ENCODE measurements at regions not wholly inside any gene's neighbourhood (a gene's known extent, or its start where the extent isn't known, plus 50 kb on each side); places are given as distances from the start of the nearest gene placed in this dataset.

DNA sequence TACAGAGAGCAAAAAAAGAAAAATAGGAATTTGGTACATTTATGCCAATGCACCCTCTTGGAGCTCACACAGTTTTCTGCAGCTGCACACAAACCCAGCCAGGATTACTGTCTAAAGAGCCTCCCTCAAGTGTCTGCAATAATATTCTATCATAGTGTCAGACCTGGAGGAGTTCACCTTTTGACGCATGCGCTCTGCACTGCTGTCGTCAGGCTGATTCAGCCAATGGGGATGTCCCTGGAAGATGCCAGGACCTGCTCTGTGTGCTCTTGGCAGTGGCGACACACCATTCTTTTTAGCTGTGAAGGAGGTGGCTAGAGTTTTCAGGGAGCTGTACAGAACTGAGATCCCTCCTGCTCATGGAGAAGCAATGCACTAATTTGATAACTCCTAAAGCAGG, 249.0 kb upstream of the KIRREL3 start:
- TF ChIP-seq, protein P1, sequence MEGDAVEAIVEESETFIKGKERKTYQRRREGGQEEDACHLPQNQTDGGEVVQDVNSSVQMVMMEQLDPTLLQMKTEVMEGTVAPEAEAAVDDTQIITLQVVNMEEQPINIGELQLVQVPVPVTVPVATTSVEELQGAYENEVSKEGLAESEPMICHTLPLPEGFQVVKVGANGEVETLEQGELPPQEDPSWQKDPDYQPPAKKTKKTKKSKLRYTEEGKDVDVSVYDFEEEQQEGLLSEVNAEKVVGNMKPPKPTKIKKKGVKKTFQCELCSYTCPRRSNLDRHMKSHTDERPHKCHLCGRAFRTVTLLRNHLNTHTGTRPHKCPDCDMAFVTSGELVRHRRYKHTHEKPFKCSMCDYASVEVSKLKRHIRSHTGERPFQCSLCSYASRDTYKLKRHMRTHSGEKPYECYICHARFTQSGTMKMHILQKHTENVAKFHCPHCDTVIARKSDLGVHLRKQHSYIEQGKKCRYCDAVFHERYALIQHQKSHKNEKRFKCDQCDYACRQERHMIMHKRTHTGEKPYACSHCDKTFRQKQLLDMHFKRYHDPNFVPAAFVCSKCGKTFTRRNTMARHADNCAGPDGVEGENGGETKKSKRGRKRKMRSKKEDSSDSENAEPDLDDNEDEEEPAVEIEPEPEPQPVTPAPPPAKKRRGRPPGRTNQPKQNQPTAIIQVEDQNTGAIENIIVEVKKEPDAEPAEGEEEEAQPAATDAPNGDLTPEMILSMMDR (IDR thresholded peaks at IDR 0.05) = no peak
- TF ChIP-seq POLR2A (IDR thresholded peaks at IDR 0.05) = no peak

Measured in uterus (tissue), 2 donors.